HCEC 1CT (cell line): ENCODE measurements at regions not wholly inside any gene's neighbourhood (a gene's known extent, or its start where the extent isn't known, plus 50 kb on each side); places are given as distances from the start of the nearest gene placed in this dataset.
"Not testable (repeated sequence)": the region's sequence is repeated elsewhere in the genome, so short reads cannot be mapped to it uniquely, and the experiment has no call there.

Experiments used
- DNase-seq: peaks from one replicate; pipeline ENCODE4 v3.0.0-alpha.2; 2017

GRCh38 chr2:61774351-61774750 is 79.5 kb downstream of the FAM161A start:
- DNase-seq, result no peak

- no peak for DNase-seq
Measured at GRCh38 chr2:61771904-61772845, 81.7 kb downstream of the FAM161A start.

- peak; percentile 20 for DNase-seq
Measured at GRCh38 chr2:61770746-61771145, 83.1 kb downstream of the FAM161A start.

GRCh38 chr2:61770298-61770697 is 83.6 kb downstream of the FAM161A start:
- no peak for DNase-seq

- DNase-seq, result no peak
Measured at GRCh38 chr2:61769093-61769675, 84.7 kb downstream of the FAM161A start.

GRCh38 chr2:61764035-61764800 is 89.6 kb downstream of the FAM161A start:
- DNase-seq, result peak; percentile 99

- DNase-seq, result peak; percentile 89
Measured at GRCh38 chr2:61763605-61764034, 90.2 kb downstream of the FAM161A start.

- DNase-seq, result no peak
Measured at GRCh38 chr2:61762292-61762691, 91.6 kb downstream of the FAM161A start.

GRCh38 chr2:61759718-61760117 is 94.1 kb downstream of the FAM161A start:
- DNase-seq, result peak; percentile 75

- peak; percentile 97 for DNase-seq
Measured at GRCh38 chr2:61759005-61759404, 94.9 kb downstream of the FAM161A start.

GRCh38 chr2:61758159-61758558 is 95.7 kb downstream of the FAM161A start:
- no peak for DNase-seq

GRCh38 chr2:61753512-61753911 is 100.3 kb downstream of the FAM161A start:
- DNase-seq, result no peak

GRCh38 chr2:61750624-61751023 is 103.2 kb downstream of the FAM161A start:
- peak; percentile 21 for DNase-seq

GRCh38 chr2:61742955-61743354 is 110.9 kb downstream of the FAM161A start:
- no peak for DNase-seq

GRCh38 chr2:61737841-61738240 is 116.0 kb downstream of the FAM161A start:
- DNase-seq, result no peak

- no peak for DNase-seq
Measured at GRCh38 chr2:61736953-61737352, 116.9 kb downstream of the FAM161A start.

GRCh38 chr2:61733563-61733962 is 120.3 kb downstream of the FAM161A start:
- DNase-seq, result peak; percentile 3

- no peak for DNase-seq
Measured at GRCh38 chr2:61732787-61733186, 121.1 kb downstream of the FAM161A start.

GRCh38 chr2:61727746-61728145 is 126.1 kb downstream of the FAM161A start:
- no peak for DNase-seq

GRCh38 chr2:61726456-61727209 is 127.2 kb downstream of the FAM161A start:
- DNase-seq, result no peak

- DNase-seq, result not testable (repeated sequence)
Measured at GRCh38 chr2:61723364-61723763, 130.5 kb downstream of the FAM161A start.

- no peak for DNase-seq
Measured at GRCh38 chr2:61722800-61723199, 131.1 kb downstream of the FAM161A start.

- DNase-seq, result no peak
Measured at GRCh38 chr2:61722318-61722717, 131.5 kb downstream of the FAM161A start.
